Neuronal stem cell (in vitro differentiated cells): ENCODE measurements at regions not wholly inside any gene's neighbourhood (a gene's known extent, or its start where the extent isn't known, plus 50 kb on each side); places are given as distances from the start of the nearest gene placed in this dataset.

ENCODE experiments used
- DNase-seq: peaks from one replicate; pipeline ENCODE4 v3.0.0-alpha.2; 2013; ENCODE audit warnings: low spot score
- H2AFZ ChIP-seq: one replicate; pipeline ENCODE4 v1.6.1; 2013; ENCODE audit warnings: mild to moderate bottlenecking, low read length, inconsistent platforms
- H2AK5ac ChIP-seq: 2 replicates; pipeline ENCODE4 v1.6.1; 2013; ENCODE audit warnings: low read depth, mild to moderate bottlenecking, inconsistent platforms, low read length, moderate library complexity, mixed read lengths
- H2BK120ac ChIP-seq: 2 replicates; pipeline ENCODE4 v1.6.1; 2013; ENCODE audit warnings: low read depth, mild to moderate bottlenecking, inconsistent platforms, low read length, moderate library complexity, mixed read lengths
- H2BK12ac ChIP-seq: one replicate; pipeline ENCODE4 v1.6.1; 2013; ENCODE audit warnings: low read length, inconsistent platforms
- H2BK15ac ChIP-seq: 2 replicates; pipeline ENCODE4 v1.6.1; 2013; ENCODE audit warnings: mild to moderate bottlenecking, low read length, inconsistent platforms, mixed read lengths
- H2BK5ac ChIP-seq: one replicate; pipeline ENCODE4 v1.6.1; 2013; ENCODE audit warnings: inconsistent platforms, mild to moderate bottlenecking, low read length, moderate library complexity
- H3K14ac ChIP-seq: one replicate; pipeline ENCODE4 v1.6.1; 2013; ENCODE audit warnings: low read length, inconsistent platforms
- H3K18ac ChIP-seq: 2 replicates; pipeline ENCODE4 v1.6.1; 2013; ENCODE audit warnings: low read length, inconsistent platforms
- H3K23ac ChIP-seq: 2 replicates; pipeline ENCODE4 v1.6.1; 2013; ENCODE audit warnings: low read depth, mild to moderate bottlenecking, mixed read lengths, low read length, inconsistent platforms; ENCODE audit not compliant: poor library complexity
- H3K27ac ChIP-seq: replicated peaks from 3 replicates; pipeline ENCODE4 v1.5.1; 2013; ENCODE audit warnings: low read length, inconsistent platforms
- H3K27me3 ChIP-seq, 3 experiments: 2 replicates each; pipeline ENCODE4 v1.6.1; 2013; ENCODE audit warnings: low read length in 3 of 3, mild to moderate bottlenecking in 2 of 3, inconsistent platforms in 1 of 3, low read depth in 1 of 3, mixed read lengths in 1 of 3, moderate library complexity in 1 of 3; ENCODE audit not compliant: control insufficient read depth in 3 of 3, insufficient read depth in 3 of 3
- H3K36me3 ChIP-seq, 2 donors: replicated peaks in 1 of 2; 2 replicates each; pipeline ENCODE4 v1.6.1; 2013; ENCODE audit warnings: low read length in 2 of 2; ENCODE audit not compliant: control insufficient read depth in 2 of 2, insufficient read depth in 2 of 2
- H3K4ac ChIP-seq: 2 replicates; pipeline ENCODE4 v1.6.1; 2013; ENCODE audit warnings: inconsistent platforms, mild to moderate bottlenecking, low read length, moderate library complexity
- H3K4me1 ChIP-seq, 2 donors: 1 replicate in 1 of 2; 2 replicates in 1 of 2; pipeline ENCODE4 v1.6.1; 2013; ENCODE audit warnings: low read length in 2 of 2, low read depth in 1 of 2; ENCODE audit not compliant: control insufficient read depth in 2 of 2, insufficient read depth in 1 of 2
- H3K4me2 ChIP-seq: one replicate; pipeline ENCODE4 v1.6.1; 2013; ENCODE audit warnings: mild to moderate bottlenecking, low read length, inconsistent platforms; ENCODE audit not compliant: insufficient read depth, poor library complexity, severe bottlenecking
- H3K4me3 ChIP-seq, 2 donors: 2 replicates each; pipeline ENCODE4 v1.5.1; 2013; ENCODE audit warnings: low read length in 2 of 2, mild to moderate bottlenecking in 2 of 2, inconsistent platforms in 1 of 2, moderate library complexity in 1 of 2
- H3K79me1 ChIP-seq: one replicate; pipeline ENCODE4 v1.6.1; 2013; ENCODE audit warnings: low read depth, mild to moderate bottlenecking, inconsistent platforms, low read length, moderate library complexity
- H3K9ac ChIP-seq: one replicate; pipeline ENCODE4 v1.6.1; 2013; ENCODE audit warnings: mild to moderate bottlenecking, low read depth, low read length, inconsistent platforms; ENCODE audit not compliant: poor library complexity
- H3K9me3 ChIP-seq, 2 donors: replicated peaks in 1 of 2; 2 replicates each; pipeline versions ENCODE3 to v1.6.1; 2013; ENCODE audit warnings: low read length in 2 of 2, mild to moderate bottlenecking in 2 of 2, inconsistent platforms in 1 of 2, low read depth in 1 of 2, mixed read lengths in 1 of 2, moderate library complexity in 1 of 2; ENCODE audit not compliant: control insufficient read depth in 2 of 2, insufficient read depth in 1 of 2
- H4K8ac ChIP-seq: one replicate; pipeline ENCODE4 v1.6.1; 2013; ENCODE audit warnings: low read depth, mild to moderate bottlenecking, inconsistent platforms, low read length, moderate library complexity
- H4K91ac ChIP-seq: one replicate; pipeline ENCODE4 v1.6.1; 2013; ENCODE audit warnings: low read length, low read depth, mild to moderate bottlenecking, inconsistent platforms; ENCODE audit not compliant: poor library complexity
- WGBS, 2 donors: extraction: QIAGEN DNeasy Blood & Tissue Kit; methylation state at CpG; one replicate each; pipeline ENCODE4 v1.1.7; 2013; ENCODE audit warnings: missing lambda C conversion rate in 2 of 2, mixed read lengths in 1 of 2; ENCODE audit not compliant: insufficient read length in 2 of 2, insufficient replicate concordance in 1 of 2; ENCODE audit errors: extremely low coverage in 2 of 2; 5-methylcytosine and 5-hydroxymethylcytosine counted together

DNA sequence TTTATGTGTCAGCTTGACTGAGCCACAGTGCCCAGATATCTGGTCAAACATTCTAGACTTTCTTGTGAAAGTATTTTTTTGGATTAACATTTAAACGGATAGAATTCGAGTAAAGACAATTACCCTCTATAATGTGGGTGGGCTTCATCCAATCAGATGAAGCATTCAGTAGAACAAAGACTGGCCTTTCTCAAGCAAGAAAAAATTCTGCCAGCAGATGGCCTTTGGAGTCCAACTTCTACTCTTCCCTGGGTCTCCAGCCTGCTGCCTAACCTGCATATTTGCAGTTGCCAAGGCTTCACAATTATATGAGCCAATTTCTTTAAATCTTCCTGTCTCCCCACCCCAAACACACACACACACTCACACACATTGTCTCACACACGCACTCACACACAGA is 86.4 kb downstream of the MED10 start:
- Histone ChIP-seq H3K4me3 (no peak overlapping the region), H2BK120ac (no peak overlapping the region), H2BK15ac (no peak overlapping the region), H3K9ac (no peak overlapping the region), H3K18ac (no peak overlapping the region), H3K36me3 (no peaks in the 10 kb centered on the region), H3K4me2 (no peak overlapping the region), H3K9me3 (no peaks in the 10 kb centered on the region), H3K14ac (no peak overlapping the region), H3K79me1 (no peaks in the 10 kb centered on the region), H3K27me3 (peaks cover 0 to 15% (median 0%) of the 10 kb centered on the region in 3 experiments), H4K8ac (no peak overlapping the region), H2BK5ac (no peak overlapping the region), H3K4ac (no peak overlapping the region), H4K91ac (no peak overlapping the region), H2AFZ (no peak overlapping the region), H2AK5ac (no peak overlapping the region), H2BK12ac (no peak overlapping the region), H3K4me1 (peaks cover 0 to 3% of the 10 kb centered on the region in 2 donors), H3K27ac (no peak overlapping the region), H3K23ac (no peak overlapping the region)
- DNase-seq: no peak
- no CpG with 5 or more reads among the region's 3 CpGs for WGBS, 2 donors

DNA sequence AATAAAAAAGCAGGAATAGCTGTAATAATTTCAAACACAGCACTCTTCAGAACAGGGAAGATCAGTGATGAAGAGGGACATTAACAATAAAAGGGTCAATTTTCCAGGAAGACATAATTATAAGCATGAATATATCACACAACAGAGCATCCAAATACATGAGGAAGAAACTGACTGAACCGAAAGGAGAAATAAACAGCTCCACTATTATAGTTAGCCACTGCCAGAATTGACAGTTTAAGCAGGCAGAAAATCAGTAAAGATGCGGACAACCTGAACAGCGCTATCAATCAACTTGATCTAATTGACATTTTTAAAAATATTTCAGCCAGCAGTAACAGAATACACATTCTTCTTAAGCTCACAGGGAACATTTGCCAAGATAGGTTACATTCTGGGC is 89.1 kb downstream of the MED10 start:
- Histone ChIP-seq H3K4ac (no peak overlapping the region), H2BK12ac (no peak overlapping the region), H2AFZ (no peak overlapping the region), H2BK5ac (no peak overlapping the region), H3K9ac (no peak overlapping the region), H3K9me3 (no peaks in the 10 kb centered on the region), H3K79me1 (no peaks in the 10 kb centered on the region), H2BK15ac (no peak overlapping the region), H3K4me3 (no peak overlapping the region), H3K36me3 (no peaks in the 10 kb centered on the region), H3K27me3 (peaks cover 0 to 21% (median 0%) of the 10 kb centered on the region in 3 experiments), H3K27ac (no peak overlapping the region), H2BK120ac (no peak overlapping the region), H4K91ac (no peak overlapping the region), H3K18ac (no peak overlapping the region), H4K8ac (no peak overlapping the region), H3K4me2 (no peak overlapping the region), H3K23ac (no peak overlapping the region), H2AK5ac (no peak overlapping the region), H3K4me1 (peaks cover 0 to 3% of the 10 kb centered on the region in 2 donors), H3K14ac (no peak overlapping the region)
- WGBS, 2 donors: no CpG with 5 or more reads among the region's 3 CpGs
- no peak for DNase-seq

DNA sequence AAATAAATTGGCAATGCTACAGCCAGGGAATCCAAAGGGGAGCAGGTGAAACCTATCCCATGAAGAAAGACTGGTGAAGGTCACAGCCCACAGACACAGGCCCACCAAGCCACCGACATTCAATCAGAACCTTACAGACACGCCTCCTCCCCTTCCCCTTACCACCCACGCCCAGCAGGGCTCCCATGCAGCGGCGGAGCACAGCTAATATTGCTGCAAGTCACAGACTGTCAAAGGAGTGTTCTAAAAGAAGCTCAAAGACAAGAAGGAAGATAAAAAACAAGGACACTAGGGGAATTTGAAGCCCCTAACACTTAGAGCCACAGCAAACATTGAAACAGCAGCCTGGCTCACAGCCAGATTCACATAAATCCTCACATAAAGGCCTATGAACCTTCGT is 91.2 kb downstream of the MED10 start:
- H3K27ac ChIP-seq: no peak overlapping the region
- no peaks in the 10 kb centered on the region for H3K36me3 ChIP-seq
- no peak overlapping the region for H3K18ac ChIP-seq
- H3K4me1 ChIP-seq: peaks cover 0 to 3% of the 10 kb centered on the region in 2 donors
- H4K91ac ChIP-seq: no peak overlapping the region
- no peak overlapping the region for H3K23ac ChIP-seq
- WGBS, 2 donors: no CpG with 5 or more reads among the region's 6 CpGs
- H2BK5ac ChIP-seq: no peak overlapping the region
- H4K8ac ChIP-seq: no peak overlapping the region
- H2BK15ac ChIP-seq: no peak overlapping the region
- no peak overlapping the region for H3K14ac ChIP-seq
- no peak overlapping the region for H2BK12ac ChIP-seq
- no peak overlapping the region for H2AK5ac ChIP-seq
- no peaks in the 10 kb centered on the region for H3K79me1 ChIP-seq
- no peak overlapping the region for H2AFZ ChIP-seq
- no peak overlapping the region for H3K4ac ChIP-seq
- H3K4me3 ChIP-seq: no peak overlapping the region
- no peaks in the 10 kb centered on the region for H3K9me3 ChIP-seq
- H3K9ac ChIP-seq: no peak overlapping the region
- no peak for DNase-seq
- peaks cover 0 to 21% (median 0%) of the 10 kb centered on the region in 3 experiments for H3K27me3 ChIP-seq
- no peak overlapping the region for H3K4me2 ChIP-seq
- H2BK120ac ChIP-seq: no peak overlapping the region

DNA sequence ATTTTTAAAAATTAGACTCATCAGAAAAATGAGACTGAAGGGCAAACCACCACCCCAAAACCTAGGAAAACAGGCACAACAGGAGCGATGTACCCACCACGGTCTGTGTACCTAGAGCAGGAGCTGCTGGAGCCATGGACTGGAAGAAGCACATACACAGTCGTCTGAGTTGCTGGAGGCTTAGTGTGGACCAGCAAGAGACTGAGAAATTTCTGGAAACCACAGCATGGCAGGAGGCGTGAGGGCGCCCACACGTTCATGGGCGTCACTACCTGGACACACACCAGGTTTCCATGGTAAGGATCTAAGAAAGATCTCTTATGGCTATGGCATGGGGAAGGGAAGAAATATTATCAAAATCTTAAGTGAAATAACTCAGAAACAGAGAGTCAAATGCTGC is 91.9 kb downstream of the MED10 start:
- H3K9ac ChIP-seq: no peak overlapping the region

More for the DNA sequence above, 91.9 kb downstream of the MED10 start:
- peaks cover 0 to 5% of the 10 kb centered on the region in 2 donors for H3K4me1 ChIP-seq
- no peak overlapping the region for H3K4me3 ChIP-seq
- H4K91ac ChIP-seq: no peak overlapping the region
- no peaks in the 10 kb centered on the region for H3K79me1 ChIP-seq
- H2BK5ac ChIP-seq: no peak overlapping the region
- H2AK5ac ChIP-seq: no peak overlapping the region
- H2BK120ac ChIP-seq: no peak overlapping the region
- H3K27ac ChIP-seq: no peak overlapping the region
- H4K8ac ChIP-seq: no peak overlapping the region
- H3K9me3 ChIP-seq: no peaks in the 10 kb centered on the region
- no peak overlapping the region for H3K4ac ChIP-seq
- WGBS, 2 donors: no CpG with 5 or more reads among the region's 7 CpGs
- H3K18ac ChIP-seq: no peak overlapping the region
- H3K4me2 ChIP-seq: no peak overlapping the region
- H2AFZ ChIP-seq: no peak overlapping the region
- H3K27me3 ChIP-seq: peaks cover 0 to 21% (median 0%) of the 10 kb centered on the region in 3 experiments
- no peak overlapping the region for H2BK12ac ChIP-seq
- H3K36me3 ChIP-seq: no peaks in the 10 kb centered on the region
- no peak for DNase-seq
- H3K14ac ChIP-seq: no peak overlapping the region
- H2BK15ac ChIP-seq: no peak overlapping the region
- H3K23ac ChIP-seq: no peak overlapping the region
